BJ (cell line): ENCODE measurements at regions not wholly inside any gene's neighbourhood (a gene's known extent, or its start where the extent isn't known, plus 50 kb on each side); places are given as distances from the start of the nearest gene placed in this dataset.

Source experiments
- CTCF ChIA-PET: fragments of 350-600 bp; formaldehyde crosslinking; extraction: SDS; loops from one replicate; lab custom pipeline; 2021; ENCODE audit warnings: antibody characterized with exemption, inconsistent platforms; lab: Yijun Ruan, JAX
- POLR2A ChIA-PET: fragments of 300-600 bp; sonication (Branson Sonifier 250); formaldehyde crosslinking; extraction: SDS; loops from one replicate; lab custom pipeline; 2021; ENCODE audit warnings: antibody characterized with exemption; lab: Charles Lee
- DNase-seq: peaks from one replicate; pipeline ENCODE4 v3.0.0-alpha.2; 2011; ENCODE audit warnings: low read depth
- H3K27me3 ChIP-seq: 2 replicates; pipeline ENCODE4 v1.6.0; 2011; ENCODE audit warnings: low read length; ENCODE audit not compliant: control insufficient read depth, insufficient read depth
- H3K36me3 ChIP-seq: 2 replicates; pipeline ENCODE4 v1.5.1; 2011; ENCODE audit warnings: low read length; ENCODE audit not compliant: control insufficient read depth, insufficient read depth
- H3K4me3 ChIP-seq: 2 replicates; pipeline ENCODE4 v1.5.1; 2011; ENCODE audit warnings: low read depth, mild to moderate bottlenecking, control low read depth, low read length
- TF ChIP-seq, protein P1 (sequence below): IDR thresholded peaks from 2 replicates; pipeline ENCODE4 v1.5.1; 2011; ENCODE audit warnings: low read depth, mild to moderate bottlenecking, control low read depth, inconsistent platforms, low read length, moderate library complexity; ENCODE audit not compliant: insufficient read depth

DNA sequence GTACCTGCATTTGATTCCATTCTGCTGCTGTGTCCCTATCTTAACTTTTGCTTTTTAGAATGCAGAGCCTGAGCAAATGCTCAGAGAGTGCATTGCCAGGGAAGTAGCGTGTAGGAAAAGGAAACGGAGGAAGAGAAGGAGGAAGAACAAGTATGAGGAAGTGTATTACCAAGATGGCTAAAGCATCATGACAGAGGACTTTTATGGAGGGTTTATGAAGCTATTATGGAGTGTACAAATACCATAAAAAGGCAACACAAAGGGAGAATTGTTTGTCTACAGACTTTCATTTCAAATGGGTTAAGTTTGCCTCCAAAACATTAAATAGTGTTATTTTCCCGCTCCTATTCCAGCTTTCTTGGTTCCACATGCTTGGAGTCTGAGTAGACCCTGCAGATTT, 1899.8 kb upstream of the NUDT12 start:
- DNase-seq: no peak
- ChIA-PET POLR2A (no interaction called here), CTCF (no interaction called here)
- H3K27me3 ChIP-seq: no peaks in the 10 kb centered on the region
- no peak overlapping the region for H3K4me3 ChIP-seq
- H3K36me3 ChIP-seq: no peaks in the 10 kb centered on the region
- TF ChIP-seq, protein P1, sequence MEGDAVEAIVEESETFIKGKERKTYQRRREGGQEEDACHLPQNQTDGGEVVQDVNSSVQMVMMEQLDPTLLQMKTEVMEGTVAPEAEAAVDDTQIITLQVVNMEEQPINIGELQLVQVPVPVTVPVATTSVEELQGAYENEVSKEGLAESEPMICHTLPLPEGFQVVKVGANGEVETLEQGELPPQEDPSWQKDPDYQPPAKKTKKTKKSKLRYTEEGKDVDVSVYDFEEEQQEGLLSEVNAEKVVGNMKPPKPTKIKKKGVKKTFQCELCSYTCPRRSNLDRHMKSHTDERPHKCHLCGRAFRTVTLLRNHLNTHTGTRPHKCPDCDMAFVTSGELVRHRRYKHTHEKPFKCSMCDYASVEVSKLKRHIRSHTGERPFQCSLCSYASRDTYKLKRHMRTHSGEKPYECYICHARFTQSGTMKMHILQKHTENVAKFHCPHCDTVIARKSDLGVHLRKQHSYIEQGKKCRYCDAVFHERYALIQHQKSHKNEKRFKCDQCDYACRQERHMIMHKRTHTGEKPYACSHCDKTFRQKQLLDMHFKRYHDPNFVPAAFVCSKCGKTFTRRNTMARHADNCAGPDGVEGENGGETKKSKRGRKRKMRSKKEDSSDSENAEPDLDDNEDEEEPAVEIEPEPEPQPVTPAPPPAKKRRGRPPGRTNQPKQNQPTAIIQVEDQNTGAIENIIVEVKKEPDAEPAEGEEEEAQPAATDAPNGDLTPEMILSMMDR: no peak

DNA sequence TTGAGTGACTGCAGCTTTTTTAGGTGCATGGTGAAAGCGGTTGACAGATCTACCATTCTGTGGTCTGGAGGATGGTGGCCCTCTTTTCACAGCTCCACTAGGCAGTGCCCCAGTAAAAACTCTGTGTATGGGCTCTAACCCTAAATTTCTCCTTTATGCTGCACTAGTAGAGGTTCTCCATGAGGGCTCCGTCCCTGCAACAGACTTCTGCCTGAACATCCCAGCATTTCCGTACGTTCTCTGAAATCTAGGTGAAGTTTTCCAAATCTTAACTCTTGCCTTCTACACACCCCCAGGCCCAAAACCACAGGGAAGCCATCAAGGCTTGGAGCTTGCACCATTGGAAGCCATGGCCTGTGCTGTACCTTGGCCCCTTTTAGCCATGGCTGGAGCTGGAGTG, 1898.1 kb upstream of the NUDT12 start:
- ChIA-PET POLR2A (no interaction called here), CTCF (no interaction called here)
- DNase-seq: no peak
- TF ChIP-seq, protein P1: no peak
- Histone ChIP-seq H3K27me3 (no peaks in the 10 kb centered on the region), H3K36me3 (no peaks in the 10 kb centered on the region), H3K4me3 (no peak overlapping the region)

DNA sequence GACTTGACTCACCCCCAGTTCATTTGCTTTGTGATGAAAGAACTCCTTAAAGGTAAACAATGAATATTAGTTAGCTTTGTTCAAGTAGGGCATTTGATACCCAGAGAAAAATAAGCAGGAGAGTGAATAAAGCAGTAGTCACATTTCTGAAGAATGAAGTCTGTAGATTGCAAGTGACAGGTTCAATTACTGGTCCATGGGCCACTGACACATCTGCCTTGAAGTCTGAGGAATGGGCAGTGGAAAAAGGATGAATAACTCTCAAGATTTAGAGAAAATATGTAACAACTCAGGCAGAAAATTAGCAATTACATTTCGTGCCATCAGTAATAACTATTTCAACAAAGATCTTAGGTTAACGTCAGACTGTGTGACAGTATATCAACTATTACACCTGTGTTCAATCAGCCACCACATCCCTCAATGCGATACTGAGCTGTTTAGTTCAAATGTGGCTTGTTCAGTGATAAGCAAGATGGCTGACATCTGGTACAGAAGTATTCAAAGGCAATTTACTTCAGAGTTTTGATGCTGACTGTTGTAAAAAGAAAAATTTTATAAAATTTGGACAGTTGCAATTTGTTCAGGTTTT, 1890.7 kb upstream of the NUDT12 start:
- CTCF ChIA-PET: no interaction called here
- no peaks in the 10 kb centered on the region for H3K27me3 ChIP-seq
- H3K36me3 ChIP-seq: no peaks in the 10 kb centered on the region
- no peak for DNase-seq
- no peak overlapping the region for H3K4me3 ChIP-seq
- TF ChIP-seq, protein P1: no peak
- POLR2A ChIA-PET: no interaction called here

DNA sequence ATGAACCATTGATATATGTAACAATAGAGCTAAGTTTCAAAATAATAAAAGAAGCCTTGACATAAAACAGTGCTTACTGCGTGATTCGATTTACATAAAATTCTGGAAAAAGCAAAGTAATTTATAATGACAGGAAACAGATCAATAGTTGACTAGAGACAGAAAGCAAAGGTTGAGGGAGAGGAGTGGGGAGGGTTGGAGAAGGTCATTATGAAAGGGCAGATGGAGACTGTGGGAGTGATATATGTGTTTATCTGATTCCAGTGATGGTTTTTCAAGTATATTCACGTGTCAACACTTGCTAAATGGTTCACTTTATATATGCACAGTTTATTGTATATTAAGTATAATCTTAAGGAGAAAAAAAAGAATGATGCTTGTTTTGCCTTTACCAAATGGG, 1885.7 kb upstream of the NUDT12 start:
- ChIA-PET POLR2A (no interaction called here), CTCF (no interaction called here)
- Histone ChIP-seq H3K27me3 (no peaks in the 10 kb centered on the region), H3K36me3 (no peaks in the 10 kb centered on the region), H3K4me3 (no peak overlapping the region)
- TF ChIP-seq, protein P1: no peak
- no peak for DNase-seq

DNA sequence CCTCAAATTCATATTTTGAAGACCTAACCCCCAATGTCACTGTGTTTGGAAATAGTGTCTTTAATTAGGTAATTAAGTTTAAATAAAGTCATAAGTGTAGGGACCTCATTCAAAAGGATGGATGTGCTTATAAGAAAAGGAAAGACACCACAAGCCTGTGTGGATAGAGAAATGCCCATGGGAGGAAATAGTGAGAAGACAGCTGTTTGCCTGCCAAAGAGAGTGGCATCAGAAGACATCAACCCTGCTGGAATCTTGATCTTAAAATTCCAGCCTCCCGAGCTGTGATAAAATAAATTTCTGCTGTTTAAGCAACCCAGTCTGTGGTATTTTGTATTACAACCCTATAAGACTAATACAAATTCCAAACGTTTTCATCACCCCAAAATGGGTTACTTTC, 1867.9 kb upstream of the NUDT12 start:
- H3K27me3 ChIP-seq: no peaks in the 10 kb centered on the region

More for the DNA sequence above, 1867.9 kb upstream of the NUDT12 start:
- Histone ChIP-seq H3K4me3 (no peak overlapping the region), H3K36me3 (no peaks in the 10 kb centered on the region)
- no peak for DNase-seq
- ChIA-PET POLR2A (no interaction called here), CTCF (no interaction called here)
- TF ChIP-seq, protein P1: no peak
